GM12878 (cell line): ENCODE measurements at regions not wholly inside any gene's neighbourhood (a gene's known extent, or its start where the extent isn't known, plus 50 kb on each side); places are given as distances from the start of the nearest gene placed in this dataset.

Source experiments
- ATAC-seq: fragments of 200-7000 bp; cut with Tn5 transposase; 3 replicates; pipeline ENCODE4 v1.9.1; 2020; ENCODE audit warnings: mild to moderate bottlenecking, moderate library complexity
- BruUV-seq: library from RNA; stranded (reverse); fragments of 400-500 nt; replicated peaks from 2 replicates; lab custom pipeline; 2021; lab: Mats Ljungman, UMichigan
- CTCF ChIA-PET: fragments of 300-600 bp; sonication (Branson Sonifier 250); formaldehyde crosslinking; extraction: SDS; loops from one replicate; lab custom pipeline; 2021; ENCODE audit warnings: inconsistent platforms; lab: Yijun Ruan, JAX
- POLR2A ChIA-PET: fragments of 350-600 bp; formaldehyde crosslinking; extraction: SDS; loops from one replicate; lab custom pipeline; 2021; ENCODE audit warnings: inconsistent platforms; lab: Charles Lee
- RAD21 ChIA-PET: fragments of 300-600 bp; sonication (Branson Sonifier 250); formaldehyde crosslinking; loops from one replicate; lab custom pipeline; 2023; ENCODE audit warnings: antibody characterized with exemption; ENCODE audit not compliant: unreplicated experiment; lab: Charles Lee
- SMC1A ChIA-PET: fragments of 300-600 bp; sonication (Branson Sonifier 250); formaldehyde crosslinking; loops from one replicate; lab custom pipeline; 2023; ENCODE audit not compliant: unreplicated experiment, uncharacterized antibody; lab: Charles Lee
- DNase-seq: peaks from one replicate; pipeline ENCODE4 v3.0.0-alpha.2; 2011; ENCODE audit warnings: low read depth, low spot score
- FAIRE-seq: peaks from 3 replicates; lab custom pipeline; 2011; peaks lifted over from hg19 to GRCh38; lab: Jason Lieb, UNC
- H2AFZ ChIP-seq: 2 replicates; pipeline ENCODE4 v1.6.0; 2011; ENCODE audit warnings: low read depth, low read length, control low read depth; ENCODE audit not compliant: control insufficient read depth
- H3K27ac ChIP-seq: 2 replicates; pipeline ENCODE4 v1.5.1; 2011; ENCODE audit warnings: control low read depth; ENCODE audit not compliant: control insufficient read depth, insufficient read depth
- H3K27me3 ChIP-seq, 2 experiments: replicated peaks in 1 of 2; 2 replicates each; pipeline versions ENCODE4 v1.6.0 to v1.6.1; 2011; ENCODE audit warnings: low read length in 1 of 2; ENCODE audit not compliant: control insufficient read depth in 2 of 2, insufficient read depth in 2 of 2
- H3K36me3 ChIP-seq, 2 experiments: 2 replicates each; pipeline ENCODE4 v1.5.1; 2011; ENCODE audit warnings: low read length in 1 of 2; ENCODE audit not compliant: control insufficient read depth in 2 of 2, insufficient read depth in 2 of 2
- H3K4me1 ChIP-seq: 2 replicates; pipeline ENCODE4 v1.6.1; 2011; ENCODE audit warnings: mild to moderate bottlenecking, low read length, moderate library complexity, mixed read lengths; ENCODE audit not compliant: control insufficient read depth, insufficient read depth
- H3K4me2 ChIP-seq: 2 replicates; pipeline ENCODE4 v1.6.0; 2011; ENCODE audit warnings: control low read depth; ENCODE audit not compliant: control insufficient read depth, insufficient read depth
- H3K4me3 ChIP-seq: fragments of 200-600 bp; sonication (generic); 2 replicates; pipeline ENCODE4 v1.5.1; 2016
- H3K79me2 ChIP-seq: 2 replicates; pipeline ENCODE4 v1.6.0; 2011; ENCODE audit warnings: low read length; ENCODE audit not compliant: control insufficient read depth, insufficient read depth
- H3K9ac ChIP-seq: 2 replicates; pipeline ENCODE4 v1.8.0; 2011; ENCODE audit warnings: low read length, control low read depth, mixed read lengths; ENCODE audit not compliant: control insufficient read depth, insufficient read depth
- H3K9me3 ChIP-seq: replicated peaks from 3 replicates; pipeline ENCODE4 v1.5.1; 2011; ENCODE audit warnings: mild to moderate bottlenecking, low read length; ENCODE audit not compliant: control insufficient read depth, insufficient read depth
- H4K20me1 ChIP-seq: 2 replicates; pipeline ENCODE4 v1.6.0; 2011; ENCODE audit not compliant: control insufficient read depth, insufficient read depth
- BRCA1 ChIP-seq: IDR thresholded peaks from 2 replicates; pipeline ENCODE4 v1.6.1; 2011; ENCODE audit warnings: low read depth, low read length, improper control_type of control experiment
- STAT3 ChIP-seq: IDR thresholded peaks from 2 replicates; pipeline ENCODE4 v1.6.1; 2011; ENCODE audit warnings: low read depth, low read length, improper control_type of control experiment
- WGBS: methylation state at CpG from one replicate; pipeline ENCODE4 v1.1.6; 2016; ENCODE audit warnings: low lambda C conversion rate; ENCODE audit not compliant: insufficient replicate concordance, insufficient coverage; ENCODE audit errors: missing lambda C conversion rate; 5-methylcytosine and 5-hydroxymethylcytosine counted together
- in situ Hi-C: fragments of 300-500 bp; cut with MboI; formaldehyde crosslinking; loops from 9 replicates; pipeline ENCODE4 v1.14.3; 2018; ENCODE audit warnings: mixed read lengths
- intact Hi-C: fragments of 100-400 bp; cut with micrococcal nuclease; formaldehyde crosslinking; loops from one replicate; pipeline ENCODE4 v1.14.2; 2022; ENCODE audit not compliant: unreplicated experiment
- TF ChIP-seq, protein P1 (sequence below): IDR thresholded peaks from 2 replicates; pipeline ENCODE4 v1.6.1; 2012; ENCODE audit warnings: low read depth, low read length, improper control_type of control experiment
- TF ChIP-seq, protein P2 (sequence below): IDR thresholded peaks from 2 replicates; pipeline ENCODE4 v1.6.1; 2011; ENCODE audit warnings: borderline replicate concordance, low read depth, mild to moderate bottlenecking, moderate library complexity, low read length; ENCODE audit not compliant: insufficient read depth, poor library complexity, severe bottlenecking
- TF ChIP-seq, protein P3 (sequence below): fragments of 450-650 bp; IDR thresholded peaks from 2 replicates; pipeline ENCODE4 v1.6.1; 2017; ENCODE audit warnings: mild to moderate bottlenecking
- TF ChIP-seq, protein P4 (sequence below): IDR thresholded peaks from 2 replicates; pipeline ENCODE4 v1.6.1; 2011; ENCODE audit warnings: mild to moderate bottlenecking, low read depth, low read length, moderate library complexity; ENCODE audit not compliant: insufficient replicate concordance

DNA sequence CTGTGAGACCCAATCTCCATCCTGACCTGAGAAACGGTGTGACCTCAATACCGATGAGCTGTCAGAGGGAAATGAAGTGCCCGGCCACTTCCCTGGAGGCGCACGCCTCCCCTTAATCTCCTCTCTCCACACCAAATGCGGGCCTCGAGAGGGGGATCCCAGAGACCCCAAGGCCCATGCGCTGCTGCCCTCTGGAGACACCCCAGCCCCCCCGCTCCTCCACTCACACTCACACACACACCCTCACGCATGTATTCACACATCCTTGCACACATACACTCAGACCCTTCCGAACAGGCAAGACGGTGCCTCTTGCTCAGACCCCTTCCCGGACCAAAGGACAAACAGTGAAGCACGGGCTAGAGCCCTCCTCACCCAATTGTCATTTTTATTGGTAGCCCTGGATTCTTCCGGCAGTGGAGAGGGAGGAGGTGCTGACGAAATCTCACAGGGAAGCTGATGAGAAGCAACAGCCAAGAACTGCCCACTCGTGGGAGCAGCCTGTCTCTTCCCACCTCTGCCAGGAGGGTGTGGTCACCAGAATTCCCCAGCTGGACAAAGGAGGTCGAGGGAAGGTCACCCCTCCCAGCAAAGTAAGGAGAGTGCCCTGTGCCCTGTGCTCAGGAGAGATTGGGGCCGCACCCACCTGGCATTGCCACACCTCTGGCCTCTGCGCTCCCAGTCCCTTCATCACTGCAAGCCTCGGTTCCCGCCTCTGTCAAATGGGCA is 136.0 kb upstream of the TNRC6C start:
- no peak for ATAC-seq

More for the DNA sequence above, 136.0 kb upstream of the TNRC6C start:
- Histone ChIP-seq H3K4me2 (no peak overlapping the region), H3K27me3 (no peaks in the 10 kb centered on the region), H3K9ac (no peak overlapping the region), H3K4me3 (no peak overlapping the region), H3K79me2 (no peaks in the 10 kb centered on the region), H3K36me3 (no peaks in the 10 kb centered on the region), H4K20me1 (no peaks in the 10 kb centered on the region), H3K9me3 (no peaks in the 10 kb centered on the region), H2AFZ (no peak overlapping the region), H3K4me1 (peaks cover 3% of the 10 kb centered on the region; the same call in 1 of the 2 replicates), H3K27ac (no peak overlapping the region)
- SMC1A ChIA-PET = interaction anchor here (0.7 kb wide), 1 partner anchor 191 kb away, joined by 3 read pairs; no protein-coding TSS in a partner anchor
- no peak for DNase-seq
- CTCF ChIA-PET = no interaction called here
- intact Hi-C loops = no loop called here
- POLR2A ChIA-PET = no interaction called here
- RAD21 ChIA-PET = no interaction called here
- TF ChIP-seq, protein P1, sequence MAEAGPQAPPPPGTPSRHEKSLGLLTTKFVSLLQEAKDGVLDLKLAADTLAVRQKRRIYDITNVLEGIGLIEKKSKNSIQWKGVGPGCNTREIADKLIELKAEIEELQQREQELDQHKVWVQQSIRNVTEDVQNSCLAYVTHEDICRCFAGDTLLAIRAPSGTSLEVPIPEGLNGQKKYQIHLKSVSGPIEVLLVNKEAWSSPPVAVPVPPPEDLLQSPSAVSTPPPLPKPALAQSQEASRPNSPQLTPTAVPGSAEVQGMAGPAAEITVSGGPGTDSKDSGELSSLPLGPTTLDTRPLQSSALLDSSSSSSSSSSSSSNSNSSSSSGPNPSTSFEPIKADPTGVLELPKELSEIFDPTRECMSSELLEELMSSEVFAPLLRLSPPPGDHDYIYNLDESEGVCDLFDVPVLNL = no peak
- TF ChIP-seq STAT3 = no peak
- TF ChIP-seq, protein P2, sequence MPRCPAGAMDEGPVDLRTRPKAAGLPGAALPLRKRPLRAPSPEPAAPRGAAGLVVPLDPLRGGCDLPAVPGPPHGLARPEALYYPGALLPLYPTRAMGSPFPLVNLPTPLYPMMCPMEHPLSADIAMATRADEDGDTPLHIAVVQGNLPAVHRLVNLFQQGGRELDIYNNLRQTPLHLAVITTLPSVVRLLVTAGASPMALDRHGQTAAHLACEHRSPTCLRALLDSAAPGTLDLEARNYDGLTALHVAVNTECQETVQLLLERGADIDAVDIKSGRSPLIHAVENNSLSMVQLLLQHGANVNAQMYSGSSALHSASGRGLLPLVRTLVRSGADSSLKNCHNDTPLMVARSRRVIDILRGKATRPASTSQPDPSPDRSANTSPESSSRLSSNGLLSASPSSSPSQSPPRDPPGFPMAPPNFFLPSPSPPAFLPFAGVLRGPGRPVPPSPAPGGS = peak; percentile 90
- no peak for TF ChIP-seq BRCA1
- TF ChIP-seq, protein P3, sequence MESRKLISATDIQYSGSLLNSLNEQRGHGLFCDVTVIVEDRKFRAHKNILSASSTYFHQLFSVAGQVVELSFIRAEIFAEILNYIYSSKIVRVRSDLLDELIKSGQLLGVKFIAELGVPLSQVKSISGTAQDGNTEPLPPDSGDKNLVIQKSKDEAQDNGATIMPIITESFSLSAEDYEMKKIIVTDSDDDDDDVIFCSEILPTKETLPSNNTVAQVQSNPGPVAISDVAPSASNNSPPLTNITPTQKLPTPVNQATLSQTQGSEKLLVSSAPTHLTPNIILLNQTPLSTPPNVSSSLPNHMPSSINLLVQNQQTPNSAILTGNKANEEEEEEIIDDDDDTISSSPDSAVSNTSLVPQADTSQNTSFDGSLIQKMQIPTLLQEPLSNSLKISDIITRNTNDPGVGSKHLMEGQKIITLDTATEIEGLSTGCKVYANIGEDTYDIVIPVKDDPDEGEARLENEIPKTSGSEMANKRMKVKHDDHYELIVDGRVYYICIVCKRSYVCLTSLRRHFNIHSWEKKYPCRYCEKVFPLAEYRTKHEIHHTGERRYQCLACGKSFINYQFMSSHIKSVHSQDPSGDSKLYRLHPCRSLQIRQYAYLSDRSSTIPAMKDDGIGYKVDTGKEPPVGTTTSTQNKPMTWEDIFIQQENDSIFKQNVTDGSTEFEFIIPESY = no peak
- TF ChIP-seq, protein P4, sequence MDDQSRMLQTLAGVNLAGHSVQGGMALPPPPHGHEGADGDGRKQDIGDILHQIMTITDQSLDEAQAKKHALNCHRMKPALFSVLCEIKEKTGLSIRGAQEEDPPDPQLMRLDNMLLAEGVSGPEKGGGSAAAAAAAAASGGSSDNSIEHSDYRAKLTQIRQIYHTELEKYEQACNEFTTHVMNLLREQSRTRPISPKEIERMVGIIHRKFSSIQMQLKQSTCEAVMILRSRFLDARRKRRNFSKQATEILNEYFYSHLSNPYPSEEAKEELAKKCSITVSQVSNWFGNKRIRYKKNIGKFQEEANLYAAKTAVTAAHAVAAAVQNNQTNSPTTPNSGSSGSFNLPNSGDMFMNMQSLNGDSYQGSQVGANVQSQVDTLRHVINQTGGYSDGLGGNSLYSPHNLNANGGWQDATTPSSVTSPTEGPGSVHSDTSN = peak; percentile 4
- in situ Hi-C loops = no loop called here
- 57% methylated on average over 22 of the region's 22 CpGs for WGBS
- FAIRE-seq = no peak
- BruUV-seq = no TSS peak
